Upper lobe of left lung (tissue), 6 donors: ENCODE measurements at regions not wholly inside any gene's neighbourhood (a gene's known extent, or its start where the extent isn't known, plus 50 kb on each side); places are given as distances from the start of the nearest gene placed in this dataset.
"Not testable (repeated sequence)": the region's sequence is repeated elsewhere in the genome, so short reads cannot be mapped to it uniquely, and the experiment has no call there.

Experiments used
- ATAC-seq, 2 donors: fragments of 200-7000 bp; cut with Tn5 transposase; one replicate each; pipeline ENCODE4 v1.9.1; 2022; ENCODE audit warnings: mild to moderate bottlenecking in 2 of 2, moderate library complexity in 2 of 2; ENCODE audit not compliant: low FRiP score in 2 of 2
- DNase-seq, 2 donors: peaks; one replicate each; pipeline ENCODE4 v3.0.0-alpha.2; 2019 to 2020
- H3K27ac ChIP-seq, 4 donors: fragments of 200-600 bp; sonication (generic); one replicate each; pipeline ENCODE4 v1.5.1; 2016 to 2019
- H3K27me3 ChIP-seq, 4 donors: fragments of 200-600 bp; sonication (generic); one replicate each; pipeline ENCODE4 v1.5.1; 2017 to 2019
- H3K36me3 ChIP-seq, 4 donors: fragments of 200-600 bp; sonication (generic); one replicate each; pipeline ENCODE4 v1.5.1; 2016 to 2019
- H3K4me1 ChIP-seq, 4 donors: fragments of 200-600 bp; sonication (generic); one replicate each; pipeline ENCODE4 v1.5.1; 2018 to 2019
- H3K4me3 ChIP-seq, 4 donors: fragments of 200-600 bp; sonication (generic); one replicate each; pipeline ENCODE4 v1.5.1; 2017 to 2019; ENCODE audit warnings: mild to moderate bottlenecking in 2 of 4, moderate library complexity in 1 of 4
- H3K9me3 ChIP-seq, 4 donors: fragments of 200-600 bp; sonication (generic); one replicate each; pipeline ENCODE4 v1.5.1; 2018 to 2019
- WGBS, 2 donors: methylation state at CpG; one replicate each; pipeline ENCODE4 v1.1.5; 2017 to 2018; 5-methylcytosine and 5-hydroxymethylcytosine counted together
- donor health status: DM: no; HTN: no; CAD: no; lungs with moderate emphysema.
- donor health status: DM: no; HTN: yes; CAD: no; lungs with severe emphysema.

DNA sequence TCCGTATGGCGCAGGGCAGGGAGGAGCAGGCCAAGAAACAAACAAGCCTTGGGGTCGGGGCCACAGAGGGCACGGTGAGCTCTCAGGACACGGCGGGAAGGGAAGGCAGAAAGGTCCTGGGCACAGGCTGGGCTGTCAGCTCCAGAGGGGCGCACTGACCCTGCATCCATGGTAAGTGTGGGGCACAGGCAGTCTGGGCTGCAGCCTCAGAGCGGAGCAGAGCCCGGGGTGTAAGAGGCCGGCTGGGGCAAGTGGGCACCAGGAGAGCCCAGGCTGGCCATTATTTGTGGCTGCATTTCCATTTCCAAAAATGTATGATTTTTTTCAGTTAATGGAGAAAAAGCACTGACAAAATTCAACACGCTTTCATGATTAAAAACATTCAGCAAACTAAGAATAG, 188.8 kb upstream of the PRKX start:
- H3K9me3 ChIP-seq, H3K4me1 ChIP-seq, H3K27me3 ChIP-seq, H3K4me3 ChIP-seq, H3K36me3 ChIP-seq, H3K27ac ChIP-seq: not testable (repeated sequence)
- ATAC-seq = peak in 1 of 2 donors; percentile 51
- WGBS, 2 donors = 93% methylated on average over 3 of the region's 11 CpGs; no CpG with 5 or more reads in 1 of the 2 donors
- DNase-seq = peak in 1 of 2 donors; percentile 0

- not testable (repeated sequence) for H3K36me3 ChIP-seq, DNase-seq, H3K4me3 ChIP-seq, H3K4me1 ChIP-seq, ATAC-seq, H3K9me3 ChIP-seq, H3K27ac ChIP-seq, H3K27me3 ChIP-seq
- no CpG with 5 or more reads among the region's 4 CpGs for WGBS, 2 donors
Observed at GRCh38 chrX:3896755-3897154, 183.3 kb upstream of the PRKX start.

- not testable (repeated sequence) for H3K27ac ChIP-seq, H3K36me3 ChIP-seq, DNase-seq, H3K27me3 ChIP-seq, H3K9me3 ChIP-seq, ATAC-seq, H3K4me1 ChIP-seq, H3K4me3 ChIP-seq
- WGBS, 2 donors = no CpG with 5 or more reads among the region's 5 CpGs
Observed at GRCh38 chrX:3882553-3882920, 169.1 kb upstream of the PRKX start.

- no CpG with 5 or more reads among the region's 91 CpGs for WGBS, 2 donors
- H3K36me3 ChIP-seq, H3K9me3 ChIP-seq, DNase-seq, H3K27me3 ChIP-seq, H3K27ac ChIP-seq, H3K4me3 ChIP-seq, H3K4me1 ChIP-seq: not testable (repeated sequence)
- ATAC-seq = peak in 1 of 2 donors; percentile 91
Observed at GRCh38 chrX:3881898-3882552, 168.6 kb upstream of the PRKX start.

DNA sequence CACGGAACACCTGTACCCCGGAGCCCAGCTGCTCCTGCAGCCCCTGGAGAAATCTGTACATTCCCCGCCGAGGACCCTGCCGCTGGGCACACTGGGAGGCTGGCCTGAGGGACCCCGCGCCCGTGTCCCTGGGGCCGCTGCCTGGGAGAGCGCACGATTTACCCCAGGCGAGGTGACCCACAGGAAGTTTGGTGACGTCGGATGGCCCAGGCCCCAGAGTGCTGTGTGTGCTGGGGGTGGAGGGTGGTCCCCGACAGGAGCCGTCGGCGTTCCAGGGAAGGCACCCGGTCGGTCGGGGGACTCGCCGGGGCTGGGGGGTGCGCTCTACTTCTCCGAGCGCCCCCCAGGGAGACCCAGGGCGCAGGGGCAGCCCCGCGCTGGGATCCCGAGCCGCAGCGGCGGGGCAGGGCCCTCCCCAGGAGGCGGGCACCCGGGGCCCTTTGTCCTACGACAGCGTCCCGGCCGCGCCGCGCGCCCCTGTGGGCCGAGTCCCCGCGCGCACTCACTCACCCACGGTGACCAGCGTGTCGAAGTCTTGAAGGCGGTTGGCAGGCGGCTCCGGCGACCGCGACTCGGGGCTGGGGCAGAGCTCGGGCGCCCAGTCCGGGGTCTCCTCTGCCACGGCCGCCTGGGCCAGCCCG, 167.9 kb upstream of the PRKX start:
- ATAC-seq, H3K4me3 ChIP-seq, H3K27me3 ChIP-seq, H3K36me3 ChIP-seq, DNase-seq, H3K4me1 ChIP-seq, H3K27ac ChIP-seq, H3K9me3 ChIP-seq: not testable (repeated sequence)
- WGBS, 2 donors = no CpG with 5 or more reads among the region's 63 CpGs

- DNase-seq, ATAC-seq, H3K4me1 ChIP-seq, H3K4me3 ChIP-seq, H3K27ac ChIP-seq, H3K9me3 ChIP-seq, H3K36me3 ChIP-seq, H3K27me3 ChIP-seq: not testable (repeated sequence)
- no CpG with 5 or more reads among the region's 28 CpGs for WGBS, 2 donors
Observed at GRCh38 chrX:3876393-3876792, 162.9 kb upstream of the PRKX start.

DNA sequence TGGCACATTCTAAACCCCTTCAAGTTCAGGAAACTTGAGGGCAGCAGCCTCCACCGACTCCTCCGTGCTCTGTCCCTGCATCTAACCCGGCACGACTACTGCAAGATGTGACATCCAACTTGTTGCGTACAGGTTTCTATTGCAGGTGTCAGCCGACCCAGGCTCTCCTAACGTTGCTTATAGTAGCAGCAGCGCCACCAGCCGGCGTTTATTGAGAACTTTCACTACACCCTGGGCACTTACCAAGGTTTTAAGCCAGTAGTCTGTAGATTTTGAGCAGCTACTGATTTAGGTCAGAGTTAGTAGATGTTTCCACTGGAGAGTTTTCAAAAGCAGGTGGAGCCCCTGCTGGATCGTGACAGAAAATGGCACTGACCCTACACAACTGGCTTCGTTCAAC, 162.2 kb upstream of the PRKX start:
- H3K4me3 ChIP-seq, H3K27ac ChIP-seq, H3K9me3 ChIP-seq, H3K36me3 ChIP-seq, ATAC-seq, H3K4me1 ChIP-seq, DNase-seq, H3K27me3 ChIP-seq: not testable (repeated sequence)
- no CpG with 5 or more reads among the region's 12 CpGs for WGBS, 2 donors

- WGBS, 2 donors = 89 to 90% methylated on average over 3 to 5 of the region's 12 CpGs
- ATAC-seq, H3K9me3 ChIP-seq: not testable (repeated sequence)
Observed at GRCh38 chrX:3872226-3872879, 158.9 kb upstream of the PRKX start.

GRCh38 chrX:3867067-3867831, 153.8 kb upstream of the PRKX start:
- not testable (repeated sequence) for H3K36me3 ChIP-seq, H3K9me3 ChIP-seq, H3K4me1 ChIP-seq, H3K4me3 ChIP-seq, H3K27me3 ChIP-seq, ATAC-seq, H3K27ac ChIP-seq, DNase-seq
- WGBS, 2 donors = no CpG with 5 or more reads among the region's 19 CpGs

More at GRCh38 chrX:3872226-3872879, 158.9 kb upstream of the PRKX start:
- H3K36me3 ChIP-seq, H3K27me3 ChIP-seq, H3K4me3 ChIP-seq, H3K27ac ChIP-seq, H3K4me1 ChIP-seq: not testable (repeated sequence)
- DNase-seq = peak in 1 of 2 donors; percentile 0

- ATAC-seq, DNase-seq: not testable (repeated sequence)
Observed at GRCh38 chrX:3858332-3858731, 144.9 kb upstream of the PRKX start.

DNA sequence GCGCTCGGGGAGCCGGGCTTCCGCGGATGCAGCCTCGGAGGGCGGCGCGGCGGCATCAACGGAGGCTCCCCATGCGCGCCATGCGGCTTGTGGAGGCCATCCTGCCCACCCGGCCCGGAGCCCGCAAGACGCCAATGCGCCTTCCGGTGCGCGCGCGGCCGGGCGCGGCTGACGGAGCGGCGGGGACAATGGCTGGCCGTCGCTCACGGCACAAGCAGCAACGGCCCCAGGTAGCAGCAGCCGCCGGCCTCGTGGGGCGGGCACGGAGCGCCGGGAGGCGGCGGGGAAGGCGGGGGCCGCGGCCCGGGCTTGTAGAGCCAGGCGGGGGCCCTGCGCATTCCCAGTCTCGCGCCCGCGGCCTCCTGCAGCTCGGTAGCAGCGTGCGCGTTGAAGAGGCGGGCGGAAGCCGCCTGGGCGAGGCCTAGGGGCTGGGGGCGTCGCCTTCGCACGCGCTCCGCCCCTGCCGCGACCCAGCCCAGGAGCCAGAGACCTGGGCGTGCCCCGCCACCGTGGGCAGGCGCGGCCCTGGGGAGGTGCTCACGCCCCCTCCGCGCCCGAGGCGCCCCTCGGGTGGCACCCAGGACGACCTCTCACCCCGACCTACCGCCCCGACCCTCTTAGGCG, 130.2 kb upstream of the PRKX start:
- no CpG with 5 or more reads among the region's 85 CpGs for WGBS, 2 donors
- H3K4me3 ChIP-seq = peak overlapping the region in 3 of 4 donors; percentile 38 to 52 (median 48)
- not testable (repeated sequence) for H3K9me3 ChIP-seq, H3K36me3 ChIP-seq, H3K27ac ChIP-seq, H3K4me1 ChIP-seq, DNase-seq, H3K27me3 ChIP-seq
- peak in 1 of 2 donors; percentile 88 for ATAC-seq

More at GRCh38 chrX:3858332-3858731, 144.9 kb upstream of the PRKX start:
- not testable (repeated sequence) for H3K4me3 ChIP-seq, H3K27ac ChIP-seq, H3K27me3 ChIP-seq, H3K36me3 ChIP-seq, H3K9me3 ChIP-seq, H3K4me1 ChIP-seq
- WGBS, 2 donors = no CpG with 5 or more reads among the region's 4 CpGs

- not testable (repeated sequence) for H3K27me3 ChIP-seq, H3K4me1 ChIP-seq, H3K27ac ChIP-seq, H3K9me3 ChIP-seq, H3K36me3 ChIP-seq, ATAC-seq, DNase-seq
- no CpG with 5 or more reads among the region's 70 CpGs for WGBS, 2 donors
- peak overlapping the region in 3 of 4 donors; percentile 38 to 52 (median 48) for H3K4me3 ChIP-seq
Observed at GRCh38 chrX:3842822-3843521, 129.5 kb upstream of the PRKX start.
